GM18873 (cell line): ENCODE measurements at regions not wholly inside any gene's neighbourhood (a gene's known extent, or its start where the extent isn't known, plus 50 kb on each side); places are given as distances from the start of the nearest gene placed in this dataset.
"Not testable (repeated sequence)": the region's sequence is repeated elsewhere in the genome, so short reads cannot be mapped to it uniquely, and the experiment has no call there.

Experiments used
- ATAC-seq: cut with Tn5 transposase; IDR thresholded peaks from one replicate; pipeline ENCODE4 v1.9.1; 2021; ENCODE audit warnings: mild to moderate bottlenecking, moderate library complexity, moderate number of reproducible peaks; ENCODE audit not compliant: unreplicated experiment, low FRiP score

- ATAC-seq: no peak
Observed at GRCh38 chr18:35864916-35865315, 107.6 kb upstream of the RMP24 start.

GRCh38 chr18:35868915-35869314, 103.6 kb upstream of the RMP24 start:
- no peak for ATAC-seq

GRCh38 chr18:35871337-35871736, 101.1 kb upstream of the RMP24 start:
- ATAC-seq: no peak

- ATAC-seq: no peak
Observed at GRCh38 chr18:35875566-35875965, 96.9 kb upstream of the RMP24 start.

GRCh38 chr18:35876243-35876642, 96.2 kb upstream of the RMP24 start:
- no peak for ATAC-seq

GRCh38 chr18:35880788-35881455, 91.6 kb upstream of the RMP24 start:
- no peak for ATAC-seq

GRCh38 chr18:35888329-35888728, 84.2 kb upstream of the RMP24 start:
- ATAC-seq: no peak

GRCh38 chr18:35889677-35890076, 82.8 kb upstream of the RMP24 start:
- no peak for ATAC-seq

- no peak for ATAC-seq
Observed at GRCh38 chr18:35890323-35890722, 82.2 kb upstream of the RMP24 start.

- no peak for ATAC-seq
Observed at GRCh38 chr18:35892118-35892517, 80.4 kb upstream of the RMP24 start.

- not testable (repeated sequence) for ATAC-seq
Observed at GRCh38 chr18:35897481-35897880, 75.0 kb upstream of the RMP24 start.

- no peak for ATAC-seq
Observed at GRCh38 chr18:35904389-35905037, 68.0 kb upstream of the RMP24 start.

- no peak for ATAC-seq
Observed at GRCh38 chr18:35905436-35905835, 67.0 kb upstream of the RMP24 start.

- ATAC-seq: not testable (repeated sequence)
Observed at GRCh38 chr18:35906291-35906690, 66.2 kb upstream of the RMP24 start.

GRCh38 chr18:35910327-35910726, 62.2 kb upstream of the RMP24 start:
- ATAC-seq: no peak

GRCh38 chr18:35912332-35912731, 60.1 kb upstream of the RMP24 start:
- no peak for ATAC-seq

GRCh38 chr18:35915056-35915455, 57.4 kb upstream of the RMP24 start:
- no peak for ATAC-seq

- no peak for ATAC-seq
Observed at GRCh38 chr18:35917043-35917442, 55.4 kb upstream of the RMP24 start.

- no peak for ATAC-seq
Observed at GRCh38 chr18:35918564-35918963, 53.9 kb upstream of the RMP24 start.

GRCh38 chr18:35919179-35919578, 53.3 kb upstream of the RMP24 start:
- ATAC-seq: no peak

GRCh38 chr18:35920623-35921022, 51.9 kb upstream of the RMP24 start:
- ATAC-seq: no peak
